PC-3 (cell line): ENCODE measurements at regions not wholly inside any gene's neighbourhood (a gene's known extent, or its start where the extent isn't known, plus 50 kb on each side); places are given as distances from the start of the nearest gene placed in this dataset.

Experiments
- CTCF ChIP-seq: fragments of 300-600 bp; sonication (generic); conservative IDR thresholded peaks from 2 replicates; pipeline ENCODE4 v1.5.1; 2017; ENCODE audit warnings: antibody characterized with exemption, low read depth, mild to moderate bottlenecking, low read length
- EZH2 ChIP-seq: fragments of 300-600 bp; sonication (generic); IDR thresholded peaks from one replicate; pipeline ENCODE4 v1.6.1; 2017; ENCODE audit warnings: antibody characterized with exemption, mild to moderate bottlenecking, low read length; ENCODE audit not compliant: unreplicated experiment

- TF ChIP-seq EZH2 (no peak), CTCF (no peak)
These were observed 78.4 kb upstream of the FANCL start for GRCh38 chr2:58319481-58319880.
